ENCODE measurements at regions not wholly inside any gene's neighbourhood (a gene's known extent, or its start where the extent isn't known, plus 50 kb on each side); places are given as distances from the start of the nearest gene placed in this dataset.

- no peak for TF ChIP-seq CTCF (conservative IDR thresholded peaks at IDR 0.05)
These were observed 233.6 kb downstream of the ACTL7B start for GRCh38 chr9:108621991-108622855.

DNA sequence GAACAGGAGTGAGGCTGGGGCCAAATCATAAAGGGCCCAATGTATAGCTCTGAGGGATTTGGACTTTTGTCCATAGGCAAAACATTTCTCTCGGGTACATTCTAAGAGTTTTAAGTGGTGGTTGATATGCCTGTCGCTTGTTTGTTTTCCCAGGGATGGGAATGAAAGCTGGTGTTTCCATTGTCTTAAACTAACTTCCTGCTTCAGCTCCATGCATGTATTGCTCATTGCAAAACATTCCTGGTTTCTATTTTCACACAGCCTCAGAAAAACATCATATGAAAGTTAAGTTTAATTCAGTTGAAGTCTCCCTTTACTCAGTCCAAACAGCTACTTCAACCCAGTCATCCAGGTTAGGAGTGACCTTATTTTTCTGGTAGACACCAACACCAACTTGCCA, 235.0 kb downstream of the ACTL7B start:
- no peak for TF ChIP-seq CTCF (conservative IDR thresholded peaks at IDR 0.05)
- H3K27ac ChIP-seq = no peak overlapping the region

More at GRCh38 chr9:108621991-108622855, 233.6 kb downstream of the ACTL7B start:
- no peak overlapping the region for H3K27ac ChIP-seq

DNA sequence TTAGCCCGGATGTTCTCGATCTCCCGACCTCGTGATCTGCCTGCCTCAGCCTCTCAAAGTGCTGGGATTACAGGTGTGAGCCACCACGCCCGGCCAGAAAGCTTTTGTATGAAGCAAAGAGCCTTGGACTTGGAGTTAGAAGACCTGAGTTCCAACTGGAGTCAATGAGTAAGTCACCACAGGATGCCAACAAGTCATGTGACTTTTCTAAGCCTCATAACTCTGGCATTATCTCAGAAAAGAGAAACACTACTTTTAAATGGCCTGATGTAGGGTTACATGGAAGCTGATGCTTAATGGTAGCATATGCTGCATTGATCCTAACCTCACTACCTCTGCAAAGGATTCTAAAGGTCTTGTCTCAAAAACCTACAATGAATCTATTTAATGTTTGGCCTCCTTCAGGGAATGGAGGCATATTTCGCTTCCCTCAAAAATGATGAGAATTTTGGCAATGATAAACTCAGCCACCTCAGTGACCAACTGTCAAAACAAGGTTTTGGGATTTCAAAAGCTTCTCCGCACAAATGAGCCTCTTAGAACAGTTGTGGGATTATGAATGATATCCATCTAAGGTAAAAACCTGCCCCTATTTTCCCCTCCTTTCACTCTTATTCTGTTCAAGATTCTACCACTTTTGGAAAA, 236.8 kb downstream of the ACTL7B start:
- TF ChIP-seq CTCF (conservative IDR thresholded peaks at IDR 0.05) = no peak
- no peak overlapping the region for H3K27ac ChIP-seq

- no peak for TF ChIP-seq CTCF (conservative IDR thresholded peaks at IDR 0.05)
These were observed 238.1 kb downstream of the ACTL7B start for GRCh38 chr9:108617676-108618075.

DNA sequence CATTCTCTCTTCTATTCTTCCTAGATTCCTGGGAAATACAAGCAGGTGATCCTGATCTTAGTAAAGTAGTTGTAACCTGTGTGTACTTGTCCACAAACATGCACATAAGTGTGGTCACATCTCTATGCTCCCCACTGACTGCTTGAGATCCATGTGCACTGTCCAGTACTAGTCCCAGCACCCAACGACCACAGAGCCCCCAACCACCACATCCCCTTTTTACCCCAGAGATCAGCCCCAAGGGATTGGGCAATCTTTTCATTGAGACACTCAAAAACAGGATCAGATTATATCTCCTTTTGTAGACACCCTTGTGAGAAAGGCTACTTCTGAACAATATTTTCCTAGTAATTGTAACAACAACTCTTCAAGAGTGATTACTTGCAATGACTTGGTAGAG, 240.6 kb downstream of the ACTL7B start:
- no peak for TF ChIP-seq CTCF (conservative IDR thresholded peaks at IDR 0.05)
- no peak overlapping the region for H3K27ac ChIP-seq

More at GRCh38 chr9:108617676-108618075, 238.1 kb downstream of the ACTL7B start:
- no peak overlapping the region for H3K27ac ChIP-seq

GRCh38 chr9:108612513-108612912, 243.3 kb downstream of the ACTL7B start:
- TF ChIP-seq CTCF (conservative IDR thresholded peaks at IDR 0.05) = no peak
- H3K27ac ChIP-seq = no peak overlapping the region

GRCh38 chr9:108609897-108610253, 245.9 kb downstream of the ACTL7B start:
- TF ChIP-seq CTCF (conservative IDR thresholded peaks at IDR 0.05) = no peak

More at GRCh38 chr9:108609897-108610253, 245.9 kb downstream of the ACTL7B start:
- peak overlapping the region; percentile 36 for H3K27ac ChIP-seq
